Epithelial cell of esophagus (primary cell): ENCODE measurements at regions not wholly inside any gene's neighbourhood (a gene's known extent, or its start where the extent isn't known, plus 50 kb on each side); places are given as distances from the start of the nearest gene placed in this dataset.

Experiments used
- DNase-seq: peaks from one replicate; pipeline ENCODE4 v3.0.0; 2010; ENCODE audit warnings: low read depth
- H3K4me3 ChIP-seq: 2 replicates; pipeline ENCODE4 v1.5.1; 2011; ENCODE audit warnings: mild to moderate bottlenecking, low read length, control low read depth
- CTCF ChIP-seq: IDR thresholded peaks from 2 replicates; pipeline ENCODE4 v1.5.1; 2011; ENCODE audit warnings: low read depth, mild to moderate bottlenecking, low read length, control low read depth, inconsistent platforms; ENCODE audit not compliant: insufficient read depth; ENCODE audit errors: missing control alignments

GRCh38 chr2:176653479-176654443 is 384.5 kb downstream of the MTX2 start:
- peak; percentile 75 for DNase-seq
- H3K4me3 ChIP-seq, result no peak overlapping the region
- peak; percentile 68 for TF ChIP-seq CTCF

GRCh38 chr2:176656038-176656775 is 387.0 kb downstream of the MTX2 start:
- no peak overlapping the region for H3K4me3 ChIP-seq
- DNase-seq, result no peak
- TF ChIP-seq CTCF, result no peak

- DNase-seq, result no peak
- TF ChIP-seq CTCF, result no peak
- no peak overlapping the region for H3K4me3 ChIP-seq
Observed at GRCh38 chr2:176656776-176657140, 387.5 kb downstream of the MTX2 start.

- H3K4me3 ChIP-seq, result no peak overlapping the region
- DNase-seq, result no peak
- no peak for TF ChIP-seq CTCF
Observed at GRCh38 chr2:176657393-176657792, 388.2 kb downstream of the MTX2 start.

- TF ChIP-seq CTCF, result no peak
- no peak overlapping the region for H3K4me3 ChIP-seq
- DNase-seq, result peak; percentile 6
Observed at GRCh38 chr2:176658708-176659107, 389.5 kb downstream of the MTX2 start.

- no peak for DNase-seq
- TF ChIP-seq CTCF, result no peak
- H3K4me3 ChIP-seq, result no peak overlapping the region
Observed at GRCh38 chr2:176662753-176663152, 393.5 kb downstream of the MTX2 start.
